ENCODE measurements at regions not wholly inside any gene's neighbourhood (a gene's known extent, or its start where the extent isn't known, plus 50 kb on each side); places are given as distances from the start of the nearest gene placed in this dataset.

DNA sequence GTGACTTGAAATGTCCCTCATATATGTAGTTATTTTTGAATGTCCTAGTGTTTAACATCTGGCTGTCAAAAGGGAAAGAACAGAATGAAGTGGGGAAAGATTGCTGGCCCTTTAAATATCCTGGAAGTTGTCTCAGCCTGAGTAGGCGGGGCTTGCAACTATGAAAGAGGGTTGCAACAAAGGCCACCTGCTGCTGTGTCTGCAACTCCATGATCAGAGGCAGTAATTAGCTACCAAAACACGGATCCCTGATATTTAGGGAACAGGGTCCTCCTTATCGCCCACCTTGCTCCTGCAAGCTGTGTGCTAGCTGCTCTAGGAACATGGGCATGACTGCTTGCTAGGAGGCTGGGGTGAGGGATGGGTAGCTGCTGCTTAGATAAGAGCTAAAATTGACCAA is 100.2 kb upstream of the CFAP20DC start:
- TF ChIP-seq POLR2AphosphoS5 (IDR thresholded peaks at IDR 0.05; ENCODE audit: low read depth, low read length): no peak
- no peak for TF ChIP-seq POLR2A (IDR thresholded peaks at IDR 0.05; ENCODE audit: low read depth, low read length)
- TF ChIP-seq TAF1 (IDR thresholded peaks at IDR 0.05; ENCODE audit: low read depth, low read length): no peak

All from GM12891 (cell line).